Liver (tissue), 7 donors: ENCODE measurements at regions not wholly inside any gene's neighbourhood (a gene's known extent, or its start where the extent isn't known, plus 50 kb on each side); places are given as distances from the start of the nearest gene placed in this dataset.

ENCODE experiments used
- DNase-seq: peaks from one replicate; pipeline ENCODE4 v3.0.0-alpha.2; 2017; ENCODE audit warnings: low spot score
- H3K27ac ChIP-seq, 2 donors: one replicate each; pipeline ENCODE4 v1.7.0; 2013; ENCODE audit warnings: inconsistent platforms in 2 of 2, low read length in 2 of 2, control low read depth in 1 of 2, low read depth in 1 of 2, mild to moderate bottlenecking in 1 of 2
- H3K27me3 ChIP-seq, 4 donors: one replicate each; pipeline versions ENCODE4 v1.6.1 to v1.7.0; 2013; ENCODE audit warnings: low read length in 3 of 4, inconsistent platforms in 1 of 4, mild to moderate bottlenecking in 1 of 4, moderate library complexity in 1 of 4; ENCODE audit not compliant: control insufficient read depth in 4 of 4, insufficient read depth in 4 of 4
- H3K36me3 ChIP-seq, 4 donors: one replicate each; pipeline versions ENCODE4 v1.6.1 to v1.7.0; 2013; ENCODE audit warnings: low read length in 3 of 4, mild to moderate bottlenecking in 3 of 4, low read depth in 1 of 4, moderate library complexity in 1 of 4; ENCODE audit not compliant: control insufficient read depth in 4 of 4, insufficient read depth in 3 of 4
- H3K4me1 ChIP-seq, 4 donors: one replicate each; pipeline versions ENCODE4 v1.6.1 to v1.7.0; 2013; ENCODE audit warnings: low read length in 3 of 4, mild to moderate bottlenecking in 3 of 4, moderate library complexity in 1 of 4; ENCODE audit not compliant: control insufficient read depth in 4 of 4, insufficient read depth in 4 of 4
- H3K4me3 ChIP-seq, 3 donors: one replicate each; pipeline versions ENCODE4 v1.6.1 to v1.7.0; 2013; ENCODE audit warnings: low read length in 3 of 3, control low read depth in 1 of 3, low read depth in 1 of 3, mild to moderate bottlenecking in 1 of 3
- H3K9ac ChIP-seq, 2 donors: one replicate each; pipeline ENCODE4 v1.7.0; 2013; ENCODE audit warnings: low read length in 2 of 2, mild to moderate bottlenecking in 2 of 2, moderate library complexity in 2 of 2, control low read depth in 1 of 2, low read depth in 1 of 2
- H3K9me3 ChIP-seq, 4 donors: one replicate each; pipeline versions ENCODE4 v1.6.1 to v1.7.0; 2013; ENCODE audit warnings: low read length in 3 of 4; ENCODE audit not compliant: control insufficient read depth in 4 of 4
- EGR1 ChIP-seq, 2 donors: IDR thresholded peaks; 2 replicates each; pipeline ENCODE4 v1.6.1; 2016 to 2018; ENCODE audit warnings: antibody characterized with exemption in 2 of 2, low read depth in 2 of 2
- FOXA1 ChIP-seq: IDR thresholded peaks from 2 replicates; pipeline ENCODE4 v1.6.1; 2016; ENCODE audit warnings: antibody characterized with exemption
- FOXA2 ChIP-seq: IDR thresholded peaks from 2 replicates; pipeline ENCODE4 v1.6.1; 2016; ENCODE audit warnings: antibody characterized with exemption
- GABPA ChIP-seq, 2 donors: IDR thresholded peaks in 1 of 2; conservative IDR thresholded peaks in 1 of 2; 2 replicates each; pipeline ENCODE4 v1.6.1; 2016; ENCODE audit warnings: antibody characterized with exemption in 2 of 2, mild to moderate bottlenecking in 1 of 2, moderate library complexity in 1 of 2
- HNF4A ChIP-seq, 2 donors: conservative IDR thresholded peaks; 2 replicates each; pipeline ENCODE4 v1.6.1; 2016; ENCODE audit warnings: antibody characterized with exemption in 2 of 2, mild to moderate bottlenecking in 2 of 2
- HNF4G ChIP-seq: IDR thresholded peaks from 2 replicates; pipeline ENCODE4 v1.6.1; 2016; ENCODE audit warnings: antibody characterized with exemption
- JUND ChIP-seq, 2 donors: IDR thresholded peaks; 2 replicates each; pipeline ENCODE4 v1.6.1; 2016; ENCODE audit warnings: antibody characterized with exemption in 2 of 2
- NR2F2 ChIP-seq: IDR thresholded peaks from 2 replicates; pipeline ENCODE4 v1.6.1; 2016; ENCODE audit warnings: antibody characterized with exemption
- RAD21 ChIP-seq, 2 donors: IDR thresholded peaks; 2 replicates each; pipeline ENCODE4 v1.6.1; 2016; ENCODE audit warnings: antibody characterized with exemption in 2 of 2, mild to moderate bottlenecking in 2 of 2
- RXRA ChIP-seq, 2 donors: IDR thresholded peaks; 2 replicates each; pipeline ENCODE4 v1.6.1; 2017 to 2018; ENCODE audit warnings: antibody characterized with exemption in 2 of 2, mild to moderate bottlenecking in 1 of 2
- SP1 ChIP-seq: IDR thresholded peaks from 2 replicates; pipeline ENCODE4 v1.6.1; 2018; ENCODE audit warnings: antibody characterized with exemption, mild to moderate bottlenecking
- TAF1 ChIP-seq: conservative IDR thresholded peaks from 2 replicates; pipeline ENCODE4 v1.6.1; 2016; ENCODE audit warnings: antibody characterized with exemption, mild to moderate bottlenecking
- YY1 ChIP-seq: IDR thresholded peaks from 2 replicates; pipeline ENCODE4 v1.6.1; 2016; ENCODE audit warnings: antibody characterized with exemption, mild to moderate bottlenecking
- WGBS: extraction: QIAGEN DNeasy Blood & Tissue Kit; methylation state at CpG from one replicate; pipeline ENCODE4 v1.1.7; 2013; 5-methylcytosine and 5-hydroxymethylcytosine counted together
- TF ChIP-seq, protein P1 (sequence below): IDR thresholded peaks from 2 replicates; pipeline ENCODE4 v1.6.1; 2016; ENCODE audit warnings: antibody characterized with exemption
- TF ChIP-seq, protein P2 (sequence below): IDR thresholded peaks from 2 replicates; pipeline ENCODE4 v1.6.1; 2016; ENCODE audit warnings: antibody characterized with exemption
- donor health status: healthy.
- donor health status: healthy.
- donor health status: healthy.
- donor health status: healthy.

DNA sequence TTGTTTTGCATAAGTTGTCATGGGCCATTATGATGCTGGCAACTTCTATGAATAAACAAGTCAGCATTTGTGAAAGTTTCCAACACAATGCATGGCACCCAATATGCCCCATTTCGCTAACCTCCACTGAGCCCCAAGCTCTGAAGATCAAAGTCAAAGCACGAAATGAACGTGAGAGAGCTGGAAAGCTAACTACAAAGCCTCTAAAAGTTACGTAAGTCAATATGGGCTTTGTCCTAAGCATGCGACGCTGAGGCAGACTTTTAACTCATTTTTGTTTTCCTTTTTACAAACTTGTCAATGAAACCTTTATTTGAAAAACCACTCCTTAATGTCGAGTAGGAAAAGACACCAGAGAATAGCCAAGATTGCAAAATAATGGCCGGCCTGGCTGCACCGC, 131.6 kb upstream of the NUDT7 start:
- WGBS = 84% methylated on average over 9 of the region's 9 CpGs
- peaks cover 0 to 5% (median 0%) of the 10 kb centered on the region in 4 donors for H3K27me3 ChIP-seq
- no peak overlapping the region for H3K27ac ChIP-seq
- DNase-seq = no peak
- no peaks in the 10 kb centered on the region for H3K36me3 ChIP-seq
- TF ChIP-seq SP1 (no peak), NR2F2 (no peak)
- no peaks in the 10 kb centered on the region for H3K9me3 ChIP-seq
- H3K9ac ChIP-seq = no peak overlapping the region
- no peaks in the 10 kb centered on the region for H3K4me1 ChIP-seq
- H3K4me3 ChIP-seq = no peak overlapping the region

DNA sequence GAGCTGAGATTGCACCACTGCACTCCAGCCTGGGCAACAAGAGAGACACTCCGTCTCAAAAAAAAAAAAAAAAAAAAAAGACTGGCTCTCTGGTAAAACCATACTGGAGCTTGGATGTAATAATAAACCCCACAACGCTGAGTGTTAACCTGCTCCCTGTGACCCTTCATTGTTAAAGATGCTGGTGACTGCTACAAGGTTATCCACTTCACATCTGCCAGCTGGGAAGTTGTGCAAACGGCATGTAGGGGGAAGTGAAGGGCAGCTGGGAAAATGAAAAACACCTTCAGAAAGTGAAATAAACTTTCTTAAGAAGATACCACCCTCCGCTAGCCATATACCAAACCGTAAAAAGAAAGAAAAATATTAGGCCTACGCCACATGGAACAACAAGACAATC, 131.0 kb upstream of the NUDT7 start:
- peaks cover 0 to 5% (median 0%) of the 10 kb centered on the region in 4 donors for H3K27me3 ChIP-seq
- no peak overlapping the region for H3K4me3 ChIP-seq
- 81% methylated on average over 6 of the region's 6 CpGs for WGBS
- no peaks in the 10 kb centered on the region for H3K4me1 ChIP-seq
- H3K9ac ChIP-seq = no peak overlapping the region
- no peak for DNase-seq
- TF ChIP-seq JUND (IDR thresholded peaks at IDR 0.05) (no peak), EGR1 (IDR thresholded peaks at IDR 0.05; ENCODE audit: low read depth in 2 of 2) (no peak), FOXA1 (no peak), RXRA (IDR thresholded peaks at IDR 0.05) (no peak), RAD21 (IDR thresholded peaks at IDR 0.05) (no peak), HNF4G (no peak), TAF1 (no peak), SP1 (no peak), HNF4A (conservative IDR thresholded peaks at IDR 0.05) (no peak), FOXA2 (no peak), GABPA (IDR thresholded peaks at IDR 0.05 in 1 of 2, conservative IDR thresholded peaks at IDR 0.05 in 1 of 2) (no peak)
- TF ChIP-seq, protein P1, sequence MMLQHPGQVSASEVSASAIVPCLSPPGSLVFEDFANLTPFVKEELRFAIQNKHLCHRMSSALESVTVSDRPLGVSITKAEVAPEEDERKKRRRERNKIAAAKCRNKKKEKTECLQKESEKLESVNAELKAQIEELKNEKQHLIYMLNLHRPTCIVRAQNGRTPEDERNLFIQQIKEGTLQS = no peak
- TF ChIP-seq, protein P2, sequence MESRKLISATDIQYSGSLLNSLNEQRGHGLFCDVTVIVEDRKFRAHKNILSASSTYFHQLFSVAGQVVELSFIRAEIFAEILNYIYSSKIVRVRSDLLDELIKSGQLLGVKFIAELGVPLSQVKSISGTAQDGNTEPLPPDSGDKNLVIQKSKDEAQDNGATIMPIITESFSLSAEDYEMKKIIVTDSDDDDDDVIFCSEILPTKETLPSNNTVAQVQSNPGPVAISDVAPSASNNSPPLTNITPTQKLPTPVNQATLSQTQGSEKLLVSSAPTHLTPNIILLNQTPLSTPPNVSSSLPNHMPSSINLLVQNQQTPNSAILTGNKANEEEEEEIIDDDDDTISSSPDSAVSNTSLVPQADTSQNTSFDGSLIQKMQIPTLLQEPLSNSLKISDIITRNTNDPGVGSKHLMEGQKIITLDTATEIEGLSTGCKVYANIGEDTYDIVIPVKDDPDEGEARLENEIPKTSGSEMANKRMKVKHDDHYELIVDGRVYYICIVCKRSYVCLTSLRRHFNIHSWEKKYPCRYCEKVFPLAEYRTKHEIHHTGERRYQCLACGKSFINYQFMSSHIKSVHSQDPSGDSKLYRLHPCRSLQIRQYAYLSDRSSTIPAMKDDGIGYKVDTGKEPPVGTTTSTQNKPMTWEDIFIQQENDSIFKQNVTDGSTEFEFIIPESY = no peak
- no peak overlapping the region for H3K27ac ChIP-seq
- no peaks in the 10 kb centered on the region for H3K9me3 ChIP-seq
- no peaks in the 10 kb centered on the region for H3K36me3 ChIP-seq

DNA sequence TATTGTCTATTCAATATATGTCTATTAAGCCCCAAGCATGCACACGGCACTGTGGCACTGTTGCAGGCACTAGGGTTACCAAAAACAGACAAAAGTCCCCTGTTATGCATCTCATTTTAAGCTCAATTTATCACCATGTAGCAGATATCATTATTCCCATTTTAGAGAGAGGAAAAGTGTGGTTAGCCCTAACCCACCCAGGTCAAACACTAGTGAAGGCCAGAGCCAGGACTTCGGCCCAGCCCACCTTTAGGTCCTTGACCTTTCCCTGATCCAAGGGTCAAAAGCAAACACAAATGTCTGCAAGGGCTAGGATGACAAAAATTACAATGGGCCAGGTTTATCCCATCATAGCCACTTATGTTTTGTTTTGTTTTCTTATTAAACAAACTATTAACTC, 130.3 kb upstream of the NUDT7 start:
- no peak overlapping the region for H3K9ac ChIP-seq

More for the DNA sequence above, 130.3 kb upstream of the NUDT7 start:
- Histone ChIP-seq H3K9me3 (no peaks in the 10 kb centered on the region), H3K36me3 (no peaks in the 10 kb centered on the region), H3K4me3 (no peak overlapping the region), H3K27ac (no peak overlapping the region), H3K4me1 (no peaks in the 10 kb centered on the region), H3K27me3 (peaks cover 0 to 5% (median 0%) of the 10 kb centered on the region in 4 donors)
- no peak for TF ChIP-seq FOXA2
- no peak for TF ChIP-seq HNF4A (conservative IDR thresholded peaks at IDR 0.05)
- TF ChIP-seq FOXA1 = no peak
- no peak for TF ChIP-seq GABPA (IDR thresholded peaks at IDR 0.05 in 1 of 2, conservative IDR thresholded peaks at IDR 0.05 in 1 of 2)
- no peak for TF ChIP-seq RAD21 (IDR thresholded peaks at IDR 0.05)
- TF ChIP-seq YY1 = no peak
- whole genome bisulfite sequencing = 59% methylated on average over 2 of the region's 2 CpGs
- no peak for DNase-seq
